ENCODE measurements at regions not wholly inside any gene's neighbourhood (a gene's known extent, or its start where the extent isn't known, plus 50 kb on each side); places are given as distances from the start of the nearest gene placed in this dataset.

- Histone ChIP-seq H3K27ac (ENCODE audit: low read depth, low read length) (no peak overlapping the region), H3K9me3 (ENCODE audit: control insufficient read depth, insufficient read depth, low read length) (no peaks in the 10 kb centered on the region), H3K27me3 (ENCODE audit: control insufficient read depth, insufficient read depth, low read length) (peaks cover 2% of the 10 kb centered on the region), H3K4me3 (ENCODE audit: low read depth, low read length) (no peak overlapping the region)
- no peak for TF ChIP-seq CTCF (IDR thresholded peaks at IDR 0.05; ENCODE audit: low read depth, low read length)
- CTCF ChIA-PET, result no interaction called here
- DNase-seq (ENCODE audit: low read depth, low spot score), result no peak
- POLR2A ChIA-PET, result no interaction called here
Measured at GRCh38 chr13:22226086-22226485, 555.2 kb downstream of the FGF9 start.

- CTCF ChIA-PET, result interaction anchor here (0.6 kb wide), 1 partner anchor 590 kb away, joined by 3 read pairs; no protein-coding TSS in a partner anchor
- no peaks in the 10 kb centered on the region for H3K9me3 ChIP-seq (ENCODE audit: control insufficient read depth, insufficient read depth, low read length)
- no peak overlapping the region for H3K27ac ChIP-seq (ENCODE audit: low read depth, low read length)
- peaks cover 2% of the 10 kb centered on the region for H3K27me3 ChIP-seq (ENCODE audit: control insufficient read depth, insufficient read depth, low read length)
- DNase-seq (ENCODE audit: low read depth, low spot score), result no peak
- POLR2A ChIA-PET, result no interaction called here
- TF ChIP-seq CTCF (IDR thresholded peaks at IDR 0.05; ENCODE audit: low read depth, low read length), result no peak
- H3K4me3 ChIP-seq (ENCODE audit: low read depth, low read length), result no peak overlapping the region
Measured at GRCh38 chr13:22227895-22228294, 557.0 kb downstream of the FGF9 start.

- DNase-seq (ENCODE audit: low read depth, low spot score), result no peak
- Histone ChIP-seq H3K9me3 (ENCODE audit: control insufficient read depth, insufficient read depth, low read length) (no peaks in the 10 kb centered on the region), H3K27me3 (ENCODE audit: control insufficient read depth, insufficient read depth, low read length) (peaks cover 2% of the 10 kb centered on the region), H3K27ac (ENCODE audit: low read depth, low read length) (no peak overlapping the region), H3K4me3 (ENCODE audit: low read depth, low read length) (no peak overlapping the region)
- ChIA-PET POLR2A (no interaction called here), CTCF (no interaction called here)
- TF ChIP-seq CTCF (IDR thresholded peaks at IDR 0.05; ENCODE audit: low read depth, low read length), result no peak
Measured at GRCh38 chr13:22229916-22230315, 559.0 kb downstream of the FGF9 start.

GRCh38 chr13:22232186-22232585, 561.3 kb downstream of the FGF9 start:
- ChIA-PET CTCF (no interaction called here), POLR2A (no interaction called here)
- no peak for DNase-seq (ENCODE audit: low read depth, low spot score)
- no peak for TF ChIP-seq CTCF (IDR thresholded peaks at IDR 0.05; ENCODE audit: low read depth, low read length)
- H3K9me3 ChIP-seq (ENCODE audit: control insufficient read depth, insufficient read depth, low read length), result no peaks in the 10 kb centered on the region
- H3K4me3 ChIP-seq (ENCODE audit: low read depth, low read length), result no peak overlapping the region
- H3K27ac ChIP-seq (ENCODE audit: low read depth, low read length), result no peak overlapping the region
- H3K27me3 ChIP-seq (ENCODE audit: control insufficient read depth, insufficient read depth, low read length), result peaks cover 2% of the 10 kb centered on the region

- no peak for DNase-seq (ENCODE audit: low read depth, low spot score)
- no peak overlapping the region for H3K4me3 ChIP-seq (ENCODE audit: low read depth, low read length)
- no peak for TF ChIP-seq CTCF (IDR thresholded peaks at IDR 0.05; ENCODE audit: low read depth, low read length)
- POLR2A ChIA-PET, result no interaction called here
- H3K27me3 ChIP-seq (ENCODE audit: control insufficient read depth, insufficient read depth, low read length), result no peaks in the 10 kb centered on the region
- CTCF ChIA-PET, result interaction anchor here (0.6 kb wide), 1 partner anchor 32 kb away, joined by 3 read pairs; no protein-coding TSS in a partner anchor
- peaks cover 3% of the 10 kb centered on the region; the same call in 1 of the 2 replicates for H3K9me3 ChIP-seq (ENCODE audit: control insufficient read depth, insufficient read depth, low read length)
- no peak overlapping the region for H3K27ac ChIP-seq (ENCODE audit: low read depth, low read length)
Measured at GRCh38 chr13:22235285-22235949, 564.5 kb downstream of the FGF9 start.

Measured in AG04450 (cell line).